HG02943 (cell line): ENCODE measurements at regions not wholly inside any gene's neighbourhood (a gene's known extent, or its start where the extent isn't known, plus 50 kb on each side); places are given as distances from the start of the nearest gene placed in this dataset.

Source experiments
- ATAC-seq: cut with Tn5 transposase; IDR thresholded peaks from one replicate; pipeline ENCODE4 v1.9.1; 2021; ENCODE audit warnings: mild to moderate bottlenecking, low read depth, moderate library complexity; ENCODE audit not compliant: unreplicated experiment

- no peak for ATAC-seq
Measured at GRCh38 chr1:239723776-239724367, 337.5 kb downstream of the CHRM3 start.

- no peak for ATAC-seq
Measured at GRCh38 chr1:239725371-239725770, 339.0 kb downstream of the CHRM3 start.

- ATAC-seq = no peak
Measured at GRCh38 chr1:239725933-239726332, 339.6 kb downstream of the CHRM3 start.

GRCh38 chr1:239730378-239730777, 344.0 kb downstream of the CHRM3 start:
- ATAC-seq = no peak

GRCh38 chr1:239731082-239731748, 344.8 kb downstream of the CHRM3 start:
- ATAC-seq = no peak

GRCh38 chr1:239732770-239733169, 346.4 kb downstream of the CHRM3 start:
- no peak for ATAC-seq

GRCh38 chr1:239733995-239734394, 347.6 kb downstream of the CHRM3 start:
- ATAC-seq = no peak

- no peak for ATAC-seq
Measured at GRCh38 chr1:239735111-239735510, 348.7 kb downstream of the CHRM3 start.

- ATAC-seq = no peak
Measured at GRCh38 chr1:239736479-239736878, 350.1 kb downstream of the CHRM3 start.

GRCh38 chr1:239739375-239739774, 352.3 kb upstream of the FMN2 start:
- no peak for ATAC-seq

GRCh38 chr1:239739919-239740318, 351.8 kb upstream of the FMN2 start:
- ATAC-seq = no peak

- no peak for ATAC-seq
Measured at GRCh38 chr1:239742416-239743109, 349.1 kb upstream of the FMN2 start.

GRCh38 chr1:239744851-239745250, 346.8 kb upstream of the FMN2 start:
- no peak for ATAC-seq

GRCh38 chr1:239755107-239755912, 336.4 kb upstream of the FMN2 start:
- no peak for ATAC-seq

- ATAC-seq = no peak
Measured at GRCh38 chr1:239757716-239758115, 334.0 kb upstream of the FMN2 start.

GRCh38 chr1:239758756-239759155, 332.9 kb upstream of the FMN2 start:
- no peak for ATAC-seq

GRCh38 chr1:239761509-239761908, 330.2 kb upstream of the FMN2 start:
- no peak for ATAC-seq

GRCh38 chr1:239763850-239764249, 327.8 kb upstream of the FMN2 start:
- ATAC-seq = no peak

- ATAC-seq = no peak
Measured at GRCh38 chr1:239764546-239764945, 327.1 kb upstream of the FMN2 start.

GRCh38 chr1:239765163-239765562, 326.5 kb upstream of the FMN2 start:
- no peak for ATAC-seq

- no peak for ATAC-seq
Measured at GRCh38 chr1:239771550-239771949, 320.1 kb upstream of the FMN2 start.
